Renal cortex interstitium (tissue), 11 donors: ENCODE measurements at regions not wholly inside any gene's neighbourhood (a gene's known extent, or its start where the extent isn't known, plus 50 kb on each side); places are given as distances from the start of the nearest gene placed in this dataset.
A peak's percentile ranks its signal among the peaks of the same experiment; 100 is the strongest.
"Not testable (repeated sequence)": the region's sequence is repeated elsewhere in the genome, so short reads cannot be mapped to it uniquely, and the experiment has no call there.

ENCODE experiments used
- DNase-seq, 11 donors: peaks; one replicate each; pipeline ENCODE4 v3.0.0-alpha.2; 2013; ENCODE audit warnings: low read depth in 9 of 11, low spot score in 4 of 11; ENCODE audit errors: extremely low read depth in 1 of 11

- DNase-seq = no peak
Observed at GRCh38 chr2:138877421-138877820, 97.2 kb upstream of the NXPH2 start.

GRCh38 chr2:138874251-138874650, 94.1 kb upstream of the NXPH2 start:
- DNase-seq = no peak

GRCh38 chr2:138872116-138872515, 91.9 kb upstream of the NXPH2 start:
- not testable (repeated sequence) for DNase-seq

- DNase-seq = no peak
Observed at GRCh38 chr2:138871312-138871711, 91.1 kb upstream of the NXPH2 start.

GRCh38 chr2:138867341-138867740, 87.2 kb upstream of the NXPH2 start:
- DNase-seq = no peak

GRCh38 chr2:138866797-138867196, 86.6 kb upstream of the NXPH2 start:
- no peak for DNase-seq

- no peak for DNase-seq
Observed at GRCh38 chr2:138853761-138854160, 73.6 kb upstream of the NXPH2 start.

- DNase-seq = no peak
Observed at GRCh38 chr2:138853296-138853695, 73.1 kb upstream of the NXPH2 start.

GRCh38 chr2:138846216-138846821, 66.1 kb upstream of the NXPH2 start:
- DNase-seq = peak in 2 of 11 donors; percentile 4 to 5

- DNase-seq = no peak
Observed at GRCh38 chr2:138842341-138842740, 62.2 kb upstream of the NXPH2 start.

GRCh38 chr2:138841459-138841858, 61.3 kb upstream of the NXPH2 start:
- no peak for DNase-seq

- no peak for DNase-seq
Observed at GRCh38 chr2:138838851-138839620, 58.8 kb upstream of the NXPH2 start.

- no peak for DNase-seq
Observed at GRCh38 chr2:138831691-138832090, 51.5 kb upstream of the NXPH2 start.

- DNase-seq = no peak
Observed at GRCh38 chr2:138831154-138831553, 51.0 kb upstream of the NXPH2 start.

GRCh38 chr2:138830547-138830946, 50.4 kb upstream of the NXPH2 start:
- no peak for DNase-seq
